MV-4-11 (cell line): ENCODE measurements at regions not wholly inside any gene's neighbourhood (a gene's known extent, or its start where the extent isn't known, plus 50 kb on each side); places are given as distances from the start of the nearest gene placed in this dataset.
A peak's percentile ranks its signal among the peaks of the same experiment; 100 is the strongest.
"Not testable (repeated sequence)": the region's sequence is repeated elsewhere in the genome, so short reads cannot be mapped to it uniquely, and the experiment has no call there.

Source experiments
- DNase-seq: peaks from one replicate; lab custom pipeline; 2025; lab: John Stamatoyannopoulos, UW

- no peak for DNase-seq
Measured at GRCh38 chr10:44176311-44176710, 208.6 kb downstream of the CXCL12 start.

- DNase-seq, result no peak
Measured at GRCh38 chr10:44173608-44173894, 211.3 kb downstream of the CXCL12 start.

- no peak for DNase-seq
Measured at GRCh38 chr10:44172883-44173607, 211.9 kb downstream of the CXCL12 start.

- DNase-seq, result no peak
Measured at GRCh38 chr10:44171765-44172164, 213.1 kb downstream of the CXCL12 start.

GRCh38 chr10:44168478-44168877, 216.4 kb downstream of the CXCL12 start:
- DNase-seq, result no peak

- no peak for DNase-seq
Measured at GRCh38 chr10:44167752-44168151, 217.1 kb downstream of the CXCL12 start.

GRCh38 chr10:44166441-44166840, 218.5 kb downstream of the CXCL12 start:
- no peak for DNase-seq

GRCh38 chr10:44164251-44164956, 220.5 kb downstream of the CXCL12 start:
- no peak for DNase-seq

- DNase-seq, result no peak
Measured at GRCh38 chr10:44161184-44161583, 223.7 kb downstream of the CXCL12 start.

- DNase-seq, result no peak
Measured at GRCh38 chr10:44157574-44157973, 227.3 kb downstream of the CXCL12 start.

- no peak for DNase-seq
Measured at GRCh38 chr10:44154956-44155355, 229.9 kb downstream of the CXCL12 start.

- DNase-seq, result no peak
Measured at GRCh38 chr10:44153918-44154670, 230.8 kb downstream of the CXCL12 start.

- DNase-seq, result no peak
Measured at GRCh38 chr10:44143556-44143955, 241.3 kb downstream of the CXCL12 start.

GRCh38 chr10:44132361-44133289, 252.3 kb downstream of the CXCL12 start:
- no peak for DNase-seq

GRCh38 chr10:44126291-44126717, 258.6 kb downstream of the CXCL12 start:
- no peak for DNase-seq

GRCh38 chr10:44125879-44126278, 259.0 kb downstream of the CXCL12 start:
- peak; percentile 48 for DNase-seq

- no peak for DNase-seq
Measured at GRCh38 chr10:44118500-44118899, 266.4 kb downstream of the CXCL12 start.

- DNase-seq, result no peak
Measured at GRCh38 chr10:44116474-44116873, 268.4 kb downstream of the CXCL12 start.

GRCh38 chr10:44115516-44115915, 269.4 kb downstream of the CXCL12 start:
- DNase-seq, result no peak

- DNase-seq, result no peak
Measured at GRCh38 chr10:44114441-44114840, 270.5 kb downstream of the CXCL12 start.

- DNase-seq, result not testable (repeated sequence)
Measured at GRCh38 chr10:44112280-44112679, 272.6 kb downstream of the CXCL12 start.

GRCh38 chr10:44105696-44106095, 279.2 kb downstream of the CXCL12 start:
- DNase-seq, result no peak
